SK-N-SH treated with all-trans-retinoic acid at 6 μM for 48 hours (cell line): ENCODE measurements at regions not wholly inside any gene's neighbourhood (a gene's known extent, or its start where the extent isn't known, plus 50 kb on each side); places are given as distances from the start of the nearest gene placed in this dataset.

Experiments
- ARNTL ChIP-seq: fragments of 450-650 bp; formaldehyde crosslinking; IDR thresholded peaks from 2 replicates; pipeline ENCODE4 v1.5.0; 2020; ENCODE audit warnings: low read depth, mild to moderate bottlenecking, moderate library complexity, borderline replicate concordance
- ESRRG ChIP-seq: fragments of 250-450 bp; sonication (Bioruptor Pico); IDR thresholded peaks from 2 replicates; pipeline ENCODE4 v1.6.1; 2021; ENCODE audit warnings: mild to moderate bottlenecking
- GLIS3 ChIP-seq: fragments of 250-450 bp; sonication (Bioruptor Pico); IDR thresholded peaks from 2 replicates; pipeline ENCODE4 v1.5.0; 2020; ENCODE audit warnings: mild to moderate bottlenecking, moderate library complexity
- PPARA ChIP-seq: fragments of 250-450 bp; sonication (Bioruptor Pico); IDR thresholded peaks from 2 replicates; pipeline ENCODE4 v1.5.0; 2020; ENCODE audit warnings: mild to moderate bottlenecking, borderline replicate concordance
- RARB ChIP-seq: fragments of 250-450 bp; sonication (Bioruptor Pico); IDR thresholded peaks from 2 replicates; pipeline ENCODE4 v1.8.0; 2021; ENCODE audit warnings: mild to moderate bottlenecking, moderate library complexity
- TOX ChIP-seq: fragments of 250-450 bp; sonication (Bioruptor Pico); IDR thresholded peaks from 2 replicates; pipeline ENCODE4 v1.8.0; 2021; ENCODE audit warnings: mild to moderate bottlenecking, moderate library complexity, borderline replicate concordance
- ZC3H10 ChIP-seq: fragments of 250-450 bp; sonication (Bioruptor Pico); IDR thresholded peaks from 2 replicates; pipeline ENCODE4 v1.5.1; 2021; ENCODE audit warnings: mild to moderate bottlenecking, moderate library complexity
- ZFP3 ChIP-seq: fragments of 250-450 bp; sonication (Bioruptor Pico); IDR thresholded peaks from 2 replicates; pipeline ENCODE4 v1.5.0; 2020; ENCODE audit warnings: mild to moderate bottlenecking, moderate library complexity
- ZFP30 ChIP-seq: fragments of 450-650 bp; formaldehyde crosslinking; IDR thresholded peaks from 2 replicates; pipeline ENCODE4 v1.5.0; 2022; ENCODE audit warnings: mild to moderate bottlenecking, moderate library complexity
- ZNF565 ChIP-seq: fragments of 450-650 bp; formaldehyde crosslinking; conservative IDR thresholded peaks from 2 replicates; pipeline ENCODE4 v1.5.0; 2020; ENCODE audit warnings: low read depth, mild to moderate bottlenecking, moderate library complexity
- ZNF70 ChIP-seq: fragments of 450-650 bp; formaldehyde crosslinking; IDR thresholded peaks from 2 replicates; pipeline ENCODE4 v1.5.0; 2020; ENCODE audit warnings: mild to moderate bottlenecking, moderate library complexity
- ZNF8 ChIP-seq: fragments of 450-650 bp; formaldehyde crosslinking; IDR thresholded peaks from 2 replicates; pipeline ENCODE4 v1.5.0; 2020; ENCODE audit warnings: mild to moderate bottlenecking, moderate library complexity
- TF ChIP-seq, protein P1 (sequence below): fragments of 250-450 bp; sonication (Bioruptor Pico); IDR thresholded peaks from 2 replicates; pipeline ENCODE4 v1.8.0; 2020; ENCODE audit warnings: mild to moderate bottlenecking, moderate library complexity, borderline replicate concordance
- TF ChIP-seq, protein P2 (sequence below): fragments of 250-450 bp; sonication (Bioruptor Pico); IDR thresholded peaks from 2 replicates; pipeline ENCODE4 v1.5.1; 2020; ENCODE audit warnings: low read depth, mild to moderate bottlenecking, moderate library complexity

DNA sequence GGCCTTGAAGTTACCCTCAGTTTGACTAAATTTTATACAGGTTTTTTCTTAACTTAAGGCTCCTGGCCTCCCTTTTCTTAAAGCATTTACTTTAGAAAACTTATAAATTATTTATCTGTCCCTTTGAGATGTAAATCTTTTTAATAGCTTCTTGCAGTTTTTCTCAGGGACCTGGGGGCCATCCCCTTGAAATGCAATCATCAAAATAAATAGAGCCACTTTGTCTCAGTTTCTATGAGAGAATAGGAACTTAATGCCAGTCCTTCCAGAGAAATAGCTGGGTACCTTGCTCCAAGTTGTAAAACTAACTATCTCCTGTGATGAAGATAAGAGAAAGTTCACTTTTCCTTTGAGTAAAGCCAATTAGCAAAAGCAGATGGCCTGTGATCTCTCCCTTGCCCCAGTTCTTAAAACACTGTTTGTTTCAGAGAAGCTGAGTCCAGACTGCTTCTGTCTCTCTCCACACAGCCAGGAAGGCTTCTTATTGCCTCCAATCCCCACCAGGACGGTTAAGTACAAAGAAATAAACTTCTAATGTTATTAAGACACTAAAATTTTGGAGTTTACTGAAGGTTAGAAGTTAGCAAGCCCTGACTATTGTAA, 913.1 kb downstream of the OLFM4 start:
- TF ChIP-seq ZNF565 (no peak), ZFP30 (no peak), ZC3H10 (CRISPR knock-in tag) (no peak), ARNTL (CRISPR knock-in tag) (no peak), ZNF8 (no peak), TOX (CRISPR knock-in tag) (no peak), GLIS3 (CRISPR knock-in tag) (no peak), ESRRG (CRISPR knock-in tag) (no peak), ZFP3 (CRISPR knock-in tag) (no peak), PPARA (no peak), RARB (CRISPR knock-in tag) (no peak), ZNF70 (CRISPR knock-in tag) (no peak)
- TF ChIP-seq, protein P1, sequence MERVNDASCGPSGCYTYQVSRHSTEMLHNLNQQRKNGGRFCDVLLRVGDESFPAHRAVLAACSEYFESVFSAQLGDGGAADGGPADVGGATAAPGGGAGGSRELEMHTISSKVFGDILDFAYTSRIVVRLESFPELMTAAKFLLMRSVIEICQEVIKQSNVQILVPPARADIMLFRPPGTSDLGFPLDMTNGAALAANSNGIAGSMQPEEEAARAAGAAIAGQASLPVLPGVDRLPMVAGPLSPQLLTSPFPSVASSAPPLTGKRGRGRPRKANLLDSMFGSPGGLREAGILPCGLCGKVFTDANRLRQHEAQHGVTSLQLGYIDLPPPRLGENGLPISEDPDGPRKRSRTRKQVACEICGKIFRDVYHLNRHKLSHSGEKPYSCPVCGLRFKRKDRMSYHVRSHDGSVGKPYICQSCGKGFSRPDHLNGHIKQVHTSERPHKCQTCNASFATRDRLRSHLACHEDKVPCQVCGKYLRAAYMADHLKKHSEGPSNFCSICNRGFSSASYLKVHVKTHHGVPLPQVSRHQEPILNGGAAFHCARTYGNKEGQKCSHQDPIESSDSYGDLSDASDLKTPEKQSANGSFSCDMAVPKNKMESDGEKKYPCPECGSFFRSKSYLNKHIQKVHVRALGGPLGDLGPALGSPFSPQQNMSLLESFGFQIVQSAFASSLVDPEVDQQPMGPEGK, result no peak
- TF ChIP-seq, protein P2, sequence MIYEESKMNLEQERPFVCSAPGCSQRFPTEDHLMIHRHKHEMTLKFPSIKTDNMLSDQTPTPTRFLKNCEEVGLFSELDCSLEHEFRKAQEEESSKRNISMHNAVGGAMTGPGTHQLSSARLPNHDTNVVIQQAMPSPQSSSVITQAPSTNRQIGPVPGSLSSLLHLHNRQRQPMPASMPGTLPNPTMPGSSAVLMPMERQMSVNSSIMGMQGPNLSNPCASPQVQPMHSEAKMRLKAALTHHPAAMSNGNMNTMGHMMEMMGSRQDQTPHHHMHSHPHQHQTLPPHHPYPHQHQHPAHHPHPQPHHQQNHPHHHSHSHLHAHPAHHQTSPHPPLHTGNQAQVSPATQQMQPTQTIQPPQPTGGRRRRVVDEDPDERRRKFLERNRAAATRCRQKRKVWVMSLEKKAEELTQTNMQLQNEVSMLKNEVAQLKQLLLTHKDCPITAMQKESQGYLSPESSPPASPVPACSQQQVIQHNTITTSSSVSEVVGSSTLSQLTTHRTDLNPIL (CRISPR knock-in tag), result no peak
